ENCODE measurements at regions not wholly inside any gene's neighbourhood (a gene's known extent, or its start where the extent isn't known, plus 50 kb on each side); places are given as distances from the start of the nearest gene placed in this dataset.

DNA sequence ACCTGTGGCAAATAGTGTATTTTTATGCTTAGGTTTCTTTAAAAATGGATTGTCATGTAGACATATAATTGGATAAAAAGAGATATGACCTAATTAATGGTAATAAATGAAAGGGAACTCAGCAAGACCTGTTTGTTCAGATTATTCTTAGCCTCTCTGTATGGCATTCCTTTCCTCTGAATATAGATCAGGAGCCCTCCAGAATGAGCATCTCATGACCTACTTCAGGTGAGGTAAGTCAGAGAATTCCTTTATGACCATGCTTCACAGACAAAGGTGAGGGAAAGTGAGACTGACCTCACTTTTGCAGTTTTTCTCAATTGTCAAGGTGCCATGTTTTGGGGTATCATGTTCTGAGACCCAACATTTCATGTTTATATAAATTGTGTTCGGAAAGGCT, 1744.3 kb upstream of the PIK3C3 start:
- Histone ChIP-seq H3K36me3 (no peaks in the 10 kb centered on the region), H3K4me3 (no peak overlapping the region), H3K27ac (no peak overlapping the region), H3K27me3 (no peaks in the 10 kb centered on the region), H3K4me1 (no peaks in the 10 kb centered on the region), H3K9me3 (no peaks in the 10 kb centered on the region)
- TF ChIP-seq POLR2A (IDR thresholded peaks at IDR 0.05): no peak
- no peak for TF ChIP-seq CTCF (IDR thresholded peaks at IDR 0.05)
- TF ChIP-seq POLR2AphosphoS5 (IDR thresholded peaks at IDR 0.05): no peak
- DNase-seq (ENCODE audit: low spot score in 2 of 2): no peak
- intact Hi-C loops (cut with DNase I; ENCODE audit: low total_unique reads): no loop called here

DNA sequence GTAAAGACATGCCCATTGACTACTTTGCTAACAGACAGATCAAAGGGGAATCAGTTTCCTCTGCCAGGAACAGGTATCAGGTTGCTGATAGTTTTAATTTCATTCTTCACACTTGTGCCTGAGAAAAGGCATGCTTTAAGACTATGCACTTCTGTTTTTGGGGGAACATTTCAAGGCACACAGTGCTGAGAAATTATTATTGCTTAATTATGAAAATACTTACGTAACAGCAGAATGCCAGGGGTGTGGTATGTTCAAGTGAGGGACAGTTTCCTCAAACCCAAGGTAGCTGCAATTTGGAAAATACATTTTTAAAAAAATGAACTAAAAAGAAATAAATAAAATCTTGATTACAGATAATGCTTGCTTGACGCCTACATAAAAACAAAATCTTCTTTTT, 1746.1 kb upstream of the PIK3C3 start:
- Histone ChIP-seq H3K27me3 (no peaks in the 10 kb centered on the region), H3K9me3 (no peaks in the 10 kb centered on the region), H3K27ac (no peak overlapping the region), H3K4me3 (no peak overlapping the region), H3K36me3 (no peaks in the 10 kb centered on the region), H3K4me1 (no peaks in the 10 kb centered on the region)
- intact Hi-C loops (cut with DNase I; ENCODE audit: low total_unique reads): no loop called here
- no peak for TF ChIP-seq POLR2A (IDR thresholded peaks at IDR 0.05)
- no peak for TF ChIP-seq CTCF (IDR thresholded peaks at IDR 0.05)
- no peak for TF ChIP-seq POLR2AphosphoS5 (IDR thresholded peaks at IDR 0.05)
- no peak for DNase-seq (ENCODE audit: low spot score in 2 of 2)

DNA sequence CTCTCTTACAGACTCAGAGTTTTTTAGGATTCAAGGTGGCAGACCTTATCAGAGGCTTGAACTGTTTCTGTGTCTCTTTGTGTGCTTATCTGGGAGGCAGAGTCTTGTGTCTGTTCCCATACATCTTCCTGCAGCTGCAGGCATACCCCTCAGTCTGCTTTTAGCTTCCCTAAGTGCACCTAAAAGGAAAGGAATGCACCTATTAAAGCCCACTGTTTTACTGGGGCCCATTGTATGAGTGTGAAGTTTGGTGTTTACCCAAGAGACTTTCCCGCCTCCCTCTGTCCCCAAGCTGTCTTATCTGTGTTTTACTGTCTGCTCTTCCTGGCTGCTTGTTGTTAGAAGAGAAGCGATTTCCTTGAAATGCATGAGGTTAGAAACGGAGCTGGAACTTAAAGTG, 1757.3 kb upstream of the PIK3C3 start:
- intact Hi-C loops (cut with DNase I; ENCODE audit: low total_unique reads): no loop called here
- TF ChIP-seq POLR2A (IDR thresholded peaks at IDR 0.05) (no peak), CTCF (IDR thresholded peaks at IDR 0.05) (no peak), POLR2AphosphoS5 (IDR thresholded peaks at IDR 0.05) (no peak)
- no peaks in the 10 kb centered on the region for H3K27me3 ChIP-seq
- H3K4me3 ChIP-seq: no peak overlapping the region
- H3K36me3 ChIP-seq: no peaks in the 10 kb centered on the region
- no peaks in the 10 kb centered on the region for H3K9me3 ChIP-seq
- DNase-seq (ENCODE audit: low spot score in 2 of 2): no peak
- H3K4me1 ChIP-seq: no peaks in the 10 kb centered on the region
- H3K27ac ChIP-seq: no peak overlapping the region

GRCh38 chr18:40186677-40187076, 1768.4 kb upstream of the PIK3C3 start:
- Histone ChIP-seq H3K27me3 (no peaks in the 10 kb centered on the region), H3K27ac (no peak overlapping the region), H3K9me3 (no peaks in the 10 kb centered on the region), H3K4me3 (no peak overlapping the region), H3K36me3 (no peaks in the 10 kb centered on the region), H3K4me1 (no peaks in the 10 kb centered on the region)
- TF ChIP-seq POLR2A (IDR thresholded peaks at IDR 0.05): no peak
- TF ChIP-seq CTCF (IDR thresholded peaks at IDR 0.05): no peak
- no peak for TF ChIP-seq POLR2AphosphoS5 (IDR thresholded peaks at IDR 0.05)
- intact Hi-C loops (cut with DNase I; ENCODE audit: low total_unique reads): no loop called here
- DNase-seq (ENCODE audit: low spot score in 2 of 2): no peak

DNA sequence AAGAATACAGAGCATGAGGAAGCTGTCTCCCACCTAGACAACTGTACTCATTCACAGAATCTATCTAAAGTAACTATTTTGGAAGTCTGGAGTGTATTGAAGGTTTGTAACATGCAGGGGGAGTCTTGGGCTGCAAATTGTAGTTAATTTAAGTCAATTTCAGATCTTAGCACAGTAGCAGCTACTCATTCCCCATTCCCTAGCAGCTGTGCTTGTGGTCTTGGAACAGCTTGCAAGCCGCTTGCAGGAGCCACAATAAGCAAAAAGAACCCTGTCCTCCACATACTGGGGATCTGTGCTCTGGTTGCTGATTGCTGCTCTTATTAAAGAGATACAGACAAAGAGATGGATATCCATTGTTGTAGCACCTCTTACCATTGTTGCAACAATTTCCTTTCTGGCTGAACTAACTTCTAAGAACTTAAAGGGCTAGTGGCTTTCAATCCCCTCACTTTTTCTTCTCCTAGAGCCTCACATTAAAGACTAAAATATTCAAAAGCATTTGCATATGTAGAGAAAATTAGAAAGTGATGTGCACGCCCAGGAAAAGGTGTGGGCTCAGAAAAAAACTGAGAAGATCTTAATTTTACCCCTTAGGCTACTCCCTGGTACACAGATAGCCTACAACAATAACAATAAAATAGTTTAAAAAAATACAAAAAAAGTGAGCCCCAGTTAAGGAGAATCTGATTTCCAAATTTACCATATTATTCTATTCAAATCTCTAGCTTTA, 1775.1 kb upstream of the PIK3C3 start:
- intact Hi-C loops (cut with DNase I; ENCODE audit: low total_unique reads): loop anchor here (5.0 kb wide), 1 partner anchor 323 kb away; no protein-coding TSS in a partner anchor
- TF ChIP-seq CTCF (IDR thresholded peaks at IDR 0.05): no peak
- TF ChIP-seq POLR2AphosphoS5 (IDR thresholded peaks at IDR 0.05): no peak
- TF ChIP-seq POLR2A (IDR thresholded peaks at IDR 0.05): no peak
- no peaks in the 10 kb centered on the region for H3K36me3 ChIP-seq
- H3K4me3 ChIP-seq: no peak overlapping the region
- H3K9me3 ChIP-seq: no peaks in the 10 kb centered on the region
- no peaks in the 10 kb centered on the region for H3K4me1 ChIP-seq
- H3K27me3 ChIP-seq: no peaks in the 10 kb centered on the region
- no peak overlapping the region for H3K27ac ChIP-seq
- no peak for DNase-seq (ENCODE audit: low spot score in 2 of 2)
